ENCODE measurements at regions not wholly inside any gene's neighbourhood (a gene's known extent, or its start where the extent isn't known, plus 50 kb on each side); places are given as distances from the start of the nearest gene placed in this dataset.
"Not testable (repeated sequence)": the region's sequence is repeated elsewhere in the genome, so short reads cannot be mapped to it uniquely, and the experiment has no call there.

GRCh38 chr2:234898534-234899053 is 53.2 kb upstream of the SH3BP4 start:
- DNase-seq (ENCODE audit: low read depth in 3 of 3) = no peak

GRCh38 chr2:234888442-234888841 is 63.4 kb upstream of the SH3BP4 start:
- DNase-seq (ENCODE audit: low read depth in 3 of 3) = not testable (repeated sequence)

- no peak for DNase-seq (ENCODE audit: low read depth in 3 of 3)
Observed at GRCh38 chr2:234887195-234887594, 64.6 kb upstream of the SH3BP4 start.

- DNase-seq (ENCODE audit: low read depth in 3 of 3) = no peak
Observed at GRCh38 chr2:234885886-234886285, 65.9 kb upstream of the SH3BP4 start.

GRCh38 chr2:234885118-234885517 is 66.7 kb upstream of the SH3BP4 start:
- no peak for DNase-seq (ENCODE audit: low read depth in 3 of 3)

- no peak for DNase-seq (ENCODE audit: low read depth in 3 of 3)
Observed at GRCh38 chr2:234884591-234884990, 67.2 kb upstream of the SH3BP4 start.

- DNase-seq (ENCODE audit: low read depth in 3 of 3) = peak in 2 of 3 experiments; percentile 5 to 48
Observed at GRCh38 chr2:234881413-234882241, 70.2 kb upstream of the SH3BP4 start.

GRCh38 chr2:234880551-234881211 is 71.1 kb upstream of the SH3BP4 start:
- DNase-seq (ENCODE audit: low read depth in 3 of 3) = no peak

GRCh38 chr2:234879671-234880455 is 72.0 kb upstream of the SH3BP4 start:
- no peak for DNase-seq (ENCODE audit: low read depth in 3 of 3)

- not testable (repeated sequence) for DNase-seq (ENCODE audit: low read depth in 3 of 3)
Observed at GRCh38 chr2:234876621-234877020, 75.2 kb upstream of the SH3BP4 start.

- DNase-seq (ENCODE audit: low read depth in 3 of 3) = no peak
Observed at GRCh38 chr2:234874347-234875046, 77.3 kb upstream of the SH3BP4 start.

- no peak for DNase-seq (ENCODE audit: low read depth in 3 of 3)
Observed at GRCh38 chr2:234873828-234874173, 78.0 kb upstream of the SH3BP4 start.

- no peak for DNase-seq (ENCODE audit: low read depth in 3 of 3)
Observed at GRCh38 chr2:234873103-234873827, 78.6 kb upstream of the SH3BP4 start.

- no peak for DNase-seq (ENCODE audit: low read depth in 3 of 3)
Observed at GRCh38 chr2:234869969-234870368, 81.8 kb upstream of the SH3BP4 start.

- no peak for DNase-seq (ENCODE audit: low read depth in 3 of 3)
Observed at GRCh38 chr2:234869164-234869563, 82.7 kb upstream of the SH3BP4 start.

GRCh38 chr2:234867882-234868285 is 83.9 kb upstream of the SH3BP4 start:
- no peak for DNase-seq (ENCODE audit: low read depth in 3 of 3)

GRCh38 chr2:234865586-234865985 is 86.2 kb upstream of the SH3BP4 start:
- no peak for DNase-seq (ENCODE audit: low read depth in 3 of 3)

GRCh38 chr2:234865040-234865439 is 86.8 kb upstream of the SH3BP4 start:
- no peak for DNase-seq (ENCODE audit: low read depth in 3 of 3)

- no peak for DNase-seq (ENCODE audit: low read depth in 3 of 3)
Observed at GRCh38 chr2:234864506-234864905, 87.3 kb upstream of the SH3BP4 start.

GRCh38 chr2:234863043-234863934 is 88.5 kb upstream of the SH3BP4 start:
- no peak for DNase-seq (ENCODE audit: low read depth in 3 of 3)

Data from stimulated activated CD4-positive, alpha-beta T cell treated with anti-CD3 and anti-CD28 coated beads, TNF-alpha, amount 100 ng/mL, for 24 hours (primary cell).